NCI-H146 (cell line): ENCODE measurements at regions not wholly inside any gene's neighbourhood (a gene's known extent, or its start where the extent isn't known, plus 50 kb on each side); places are given as distances from the start of the nearest gene placed in this dataset.
"Not testable (repeated sequence)": the region's sequence is repeated elsewhere in the genome, so short reads cannot be mapped to it uniquely, and the experiment has no call there.

Experiments used
- DNase-seq: peaks from one replicate; lab custom pipeline; 2025; lab: John Stamatoyannopoulos, UW

- no peak for DNase-seq
Measured at GRCh38 chr5:143908959-143909358, 97.0 kb downstream of the HMHB1 start.

- no peak for DNase-seq
Measured at GRCh38 chr5:143913008-143913752, 101.2 kb downstream of the HMHB1 start.

DNA sequence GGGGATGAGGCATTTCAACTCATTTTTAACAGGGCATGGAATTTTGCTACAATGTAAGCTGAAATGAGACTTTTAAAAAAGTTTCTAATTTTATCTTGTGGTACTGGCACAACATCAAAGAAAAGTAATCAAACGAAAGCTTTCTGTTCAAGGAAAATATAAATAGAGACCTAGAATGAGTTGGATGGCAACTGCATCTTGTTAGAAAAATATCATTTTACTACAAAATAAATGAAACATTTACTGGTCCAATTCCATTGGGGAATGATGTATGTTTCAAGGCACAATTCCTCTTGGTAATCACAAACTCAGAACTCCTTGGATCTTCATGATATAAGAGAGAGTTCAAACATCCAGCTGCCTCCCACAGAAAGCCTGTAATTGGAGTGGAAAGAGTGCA lies 102.8 kb downstream of the HMHB1 start:
- DNase-seq: no peak

DNA sequence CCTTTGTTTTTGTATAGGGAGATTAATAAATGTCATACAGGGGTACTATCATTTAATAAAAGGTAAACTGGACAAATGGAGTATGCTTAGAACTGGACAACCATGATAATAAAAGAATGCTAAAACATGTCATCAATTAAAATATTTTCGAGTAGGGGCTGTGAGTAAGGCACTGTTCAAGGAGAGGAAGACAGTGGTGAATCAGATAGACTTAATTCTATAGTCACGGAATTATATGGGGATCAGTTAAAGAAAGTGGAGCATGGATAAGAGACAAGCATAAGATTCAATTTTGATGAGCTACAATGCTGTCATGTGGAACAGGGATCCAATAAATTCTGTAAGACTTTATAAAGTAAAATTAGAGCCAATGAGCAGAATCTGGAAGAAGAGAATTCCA lies 104.5 kb downstream of the HMHB1 start:
- DNase-seq: no peak

DNA sequence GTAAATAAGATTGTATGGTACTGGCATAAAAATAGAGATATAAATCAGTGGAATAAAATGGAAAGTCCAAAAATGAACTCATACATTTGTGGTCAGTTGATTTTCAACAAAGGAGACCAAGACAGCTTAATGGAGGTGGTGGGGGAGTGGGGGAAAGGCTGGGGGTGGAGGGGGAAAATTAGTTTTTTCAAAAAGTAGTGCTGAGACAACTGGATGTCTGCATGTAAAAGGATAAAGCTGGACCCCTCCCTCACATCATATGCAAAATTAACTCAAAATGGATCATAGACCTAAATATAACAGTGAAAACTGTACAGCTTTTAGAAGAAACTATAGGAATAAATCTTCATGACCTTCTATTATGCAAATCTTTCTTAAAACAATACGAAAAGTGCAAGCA lies 107.0 kb downstream of the HMHB1 start:
- no peak for DNase-seq

- no peak for DNase-seq
Measured at GRCh38 chr5:143920772-143921171, 108.8 kb downstream of the HMHB1 start.

- no peak for DNase-seq
Measured at GRCh38 chr5:143921525-143922311, 109.8 kb downstream of the HMHB1 start.

DNA sequence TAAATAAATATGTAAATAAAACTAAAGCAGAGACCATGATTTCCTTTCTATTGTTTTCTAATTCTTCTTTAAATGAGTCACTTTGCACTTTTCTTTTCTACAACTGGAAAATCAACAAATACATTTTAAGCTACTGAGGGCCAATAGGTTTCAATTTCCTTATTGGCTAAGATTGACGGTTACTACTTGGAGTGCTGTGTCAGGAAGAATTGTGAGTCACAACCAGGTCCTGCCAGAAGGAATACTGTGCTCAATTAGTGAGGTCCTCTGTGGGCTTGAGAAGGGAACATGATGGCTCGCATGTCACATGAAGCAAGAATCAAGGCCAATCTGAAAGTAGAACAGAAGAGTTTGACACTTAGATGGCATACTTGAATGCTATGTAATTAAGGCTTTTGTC lies 110.8 kb downstream of the HMHB1 start:
- no peak for DNase-seq

DNA sequence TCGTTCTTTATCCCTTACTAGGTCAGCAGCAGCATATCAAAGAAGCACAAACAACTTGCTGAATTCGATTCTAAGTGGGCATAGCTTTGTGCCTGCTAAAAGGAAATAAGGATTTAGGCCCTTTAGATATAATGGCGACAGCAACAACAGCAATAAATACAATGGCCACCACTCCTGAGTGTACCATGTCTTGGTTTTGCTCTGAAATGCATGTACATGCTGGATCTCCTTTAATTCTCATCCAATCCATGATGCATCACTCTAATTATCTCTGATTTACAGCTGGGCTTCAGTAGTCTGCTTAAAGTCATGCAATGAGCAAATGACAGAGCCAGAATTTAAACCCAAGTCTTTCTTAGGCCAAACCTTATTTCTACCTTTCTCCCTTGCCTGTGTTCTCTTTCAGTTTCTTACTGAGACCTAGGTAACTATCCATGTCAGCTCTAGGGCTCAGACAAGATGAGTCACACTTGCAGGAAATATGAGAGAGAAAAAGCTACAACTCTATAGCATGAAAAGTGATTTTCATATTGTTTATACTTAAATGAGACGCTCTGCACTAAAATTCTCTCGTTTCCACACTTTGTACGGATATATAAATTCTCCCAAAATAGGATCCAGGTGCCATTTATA lies 111.8 kb downstream of the HMHB1 start:
- no peak for DNase-seq

GRCh38 chr5:143924311-143924978 lies 112.5 kb downstream of the HMHB1 start:
- no peak for DNase-seq

- not testable (repeated sequence) for DNase-seq
Measured at GRCh38 chr5:143924979-143925325, 113.0 kb downstream of the HMHB1 start.

DNA sequence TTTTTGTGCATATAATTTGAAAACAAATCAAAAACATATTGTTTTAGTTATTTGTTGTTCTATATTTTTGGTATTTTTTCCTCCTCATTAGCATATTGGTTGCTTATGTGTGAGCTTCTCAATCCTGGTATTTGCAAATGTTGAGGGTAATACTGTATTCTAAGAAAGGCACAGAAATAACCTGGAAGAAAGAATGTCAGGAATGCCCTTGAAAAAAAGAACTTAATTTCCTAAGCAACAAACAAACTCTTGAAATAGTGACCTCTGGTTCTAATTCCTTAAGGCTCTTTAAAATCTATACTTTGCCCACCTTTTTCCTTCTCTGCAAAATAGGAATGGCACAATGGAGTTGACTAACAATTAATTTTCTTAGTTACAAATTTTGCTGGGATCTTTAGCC lies 117.5 kb downstream of the HMHB1 start:
- DNase-seq: no peak

DNA sequence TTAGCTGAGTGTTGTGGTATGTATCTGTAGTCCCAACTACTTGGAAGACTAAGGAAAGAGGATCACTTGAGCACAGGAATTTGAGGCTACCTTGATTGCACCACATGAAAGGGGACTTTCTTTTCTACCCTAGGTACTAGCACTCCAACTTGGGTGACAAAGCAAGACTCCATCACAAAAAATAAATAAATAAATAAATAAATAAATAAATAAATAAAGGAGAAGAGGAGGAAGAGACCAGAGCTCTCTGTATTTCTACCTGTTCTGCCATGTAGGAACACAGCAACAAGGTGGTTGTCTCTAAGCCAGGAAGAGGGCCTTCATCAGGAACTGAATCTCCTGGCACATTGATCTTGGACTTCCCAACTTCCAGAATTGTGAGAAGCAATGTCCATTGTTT lies 118.6 kb downstream of the HMHB1 start:
- DNase-seq: no peak

GRCh38 chr5:143931476-143931875 lies 119.5 kb downstream of the HMHB1 start:
- no peak for DNase-seq

DNA sequence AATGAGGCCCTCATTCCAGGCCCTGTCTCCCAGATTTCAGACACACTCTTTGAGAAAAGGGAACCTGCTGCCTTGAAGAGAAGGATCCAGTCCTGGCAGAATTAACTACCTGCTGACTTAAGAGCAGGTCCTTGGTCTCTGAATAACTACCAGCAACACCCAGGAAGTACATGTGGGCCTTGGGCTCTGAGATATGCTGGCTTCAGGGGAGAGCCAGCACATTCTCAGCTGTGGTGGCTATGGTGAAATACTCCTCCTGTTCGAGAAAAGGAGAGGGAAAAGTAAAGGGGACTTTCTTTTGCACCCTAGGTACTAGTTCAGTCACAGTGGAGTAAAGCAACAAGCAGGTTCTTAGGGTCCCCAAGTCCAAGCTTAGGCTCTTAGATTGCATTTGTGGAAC lies 120.0 kb downstream of the HMHB1 start:
- no peak for DNase-seq

GRCh38 chr5:143932584-143932983 lies 120.6 kb downstream of the HMHB1 start:
- no peak for DNase-seq

GRCh38 chr5:143933451-143933850 lies 121.5 kb downstream of the HMHB1 start:
- DNase-seq: no peak

GRCh38 chr5:143934821-143935220 lies 122.9 kb downstream of the HMHB1 start:
- no peak for DNase-seq

GRCh38 chr5:143938230-143938629 lies 126.3 kb downstream of the HMHB1 start:
- DNase-seq: no peak

DNA sequence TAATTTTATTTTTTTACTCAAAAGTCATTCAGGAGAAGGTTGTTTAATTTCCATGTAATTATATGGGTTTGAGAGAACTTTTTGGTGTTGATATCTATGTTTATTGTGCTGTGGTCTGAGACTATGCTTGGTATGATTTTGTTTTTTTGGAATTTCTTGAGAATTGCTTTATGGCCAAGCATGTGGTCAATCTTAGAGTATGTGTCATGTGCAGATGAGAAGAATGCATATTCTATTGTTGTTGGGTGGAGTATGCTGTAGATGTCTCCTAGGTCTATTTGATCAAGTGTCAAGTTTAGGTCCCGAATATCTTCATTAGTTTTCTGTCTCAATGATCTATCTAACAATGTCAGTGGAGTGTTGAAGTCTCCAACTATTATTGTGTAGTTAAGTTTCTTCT lies 134.9 kb downstream of the HMHB1 start:
- DNase-seq: no peak

DNA sequence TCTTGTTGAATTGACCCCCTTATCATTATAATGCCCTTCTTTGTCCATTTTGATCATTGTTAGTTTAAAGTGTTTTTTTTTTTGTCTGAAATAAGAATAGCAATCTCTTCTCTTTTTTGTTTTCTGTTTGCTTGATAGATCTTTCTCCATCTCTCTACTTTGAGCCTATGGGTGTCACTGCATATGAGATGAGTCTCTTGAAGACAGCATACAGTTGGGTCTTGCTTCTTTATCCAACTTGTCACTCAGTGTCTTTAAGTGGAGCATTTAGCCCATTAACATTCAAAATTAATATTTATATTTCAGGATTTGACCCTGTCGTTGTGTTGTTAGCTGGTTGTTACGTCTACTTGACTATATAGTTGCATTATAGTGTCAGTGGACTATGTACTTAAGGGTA lies 135.4 kb downstream of the HMHB1 start:
- no peak for DNase-seq

DNA sequence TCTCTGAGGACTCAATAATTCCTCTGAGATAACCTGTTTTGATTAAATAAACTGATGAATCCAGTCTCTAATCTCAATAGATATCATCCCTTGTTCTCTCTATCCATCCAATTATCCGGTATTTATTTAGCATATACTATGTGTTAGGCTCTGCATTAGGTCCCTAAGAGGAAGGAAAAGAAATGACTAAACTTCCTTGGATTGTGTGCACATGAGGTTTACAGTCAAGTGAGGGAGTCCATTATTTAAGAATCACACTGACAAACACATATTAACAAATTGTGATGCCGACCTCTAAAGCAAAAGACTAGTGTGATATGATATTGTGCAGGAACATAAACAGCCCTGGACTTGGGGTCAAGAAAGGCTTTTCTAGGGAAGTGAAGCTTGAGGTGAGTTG lies 140.8 kb downstream of the HMHB1 start:
- DNase-seq: no peak

DNA sequence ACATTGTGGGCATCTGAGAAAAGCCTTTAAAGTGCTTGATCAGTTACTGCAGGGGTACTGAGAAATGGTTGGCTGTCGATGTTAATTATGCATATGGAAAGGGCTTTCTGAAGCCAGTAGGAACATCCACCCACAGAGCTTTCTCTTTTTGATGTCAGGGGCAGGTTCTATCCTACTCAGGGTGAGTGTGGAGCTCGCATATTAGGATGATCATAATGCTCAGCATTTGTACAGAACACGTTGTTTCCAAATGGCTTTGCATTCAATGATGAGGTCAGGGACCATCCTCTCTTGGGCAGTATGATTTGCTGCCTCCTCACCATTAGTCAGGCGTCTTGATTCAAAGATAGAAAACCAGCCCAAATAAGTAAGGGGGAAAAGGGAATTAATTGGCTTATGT lies 141.9 kb downstream of the HMHB1 start:
- no peak for DNase-seq
